Neural progenitor cell (in vitro differentiated cells): ENCODE measurements at regions not wholly inside any gene's neighbourhood (a gene's known extent, or its start where the extent isn't known, plus 50 kb on each side); places are given as distances from the start of the nearest gene placed in this dataset.

Experiments used
- EZH2phosphoT487 ChIP-seq: fragments of 200-600 bp; sonication (generic); IDR thresholded peaks from 2 replicates; pipeline ENCODE4 v1.6.1; 2017; ENCODE audit warnings: antibody characterized with exemption
- TF ChIP-seq, protein P1 (sequence below): fragments of 200-600 bp; sonication (generic); IDR thresholded peaks from 2 replicates; pipeline ENCODE4 v1.5.1; 2017; ENCODE audit warnings: antibody characterized with exemption, mild to moderate bottlenecking

DNA sequence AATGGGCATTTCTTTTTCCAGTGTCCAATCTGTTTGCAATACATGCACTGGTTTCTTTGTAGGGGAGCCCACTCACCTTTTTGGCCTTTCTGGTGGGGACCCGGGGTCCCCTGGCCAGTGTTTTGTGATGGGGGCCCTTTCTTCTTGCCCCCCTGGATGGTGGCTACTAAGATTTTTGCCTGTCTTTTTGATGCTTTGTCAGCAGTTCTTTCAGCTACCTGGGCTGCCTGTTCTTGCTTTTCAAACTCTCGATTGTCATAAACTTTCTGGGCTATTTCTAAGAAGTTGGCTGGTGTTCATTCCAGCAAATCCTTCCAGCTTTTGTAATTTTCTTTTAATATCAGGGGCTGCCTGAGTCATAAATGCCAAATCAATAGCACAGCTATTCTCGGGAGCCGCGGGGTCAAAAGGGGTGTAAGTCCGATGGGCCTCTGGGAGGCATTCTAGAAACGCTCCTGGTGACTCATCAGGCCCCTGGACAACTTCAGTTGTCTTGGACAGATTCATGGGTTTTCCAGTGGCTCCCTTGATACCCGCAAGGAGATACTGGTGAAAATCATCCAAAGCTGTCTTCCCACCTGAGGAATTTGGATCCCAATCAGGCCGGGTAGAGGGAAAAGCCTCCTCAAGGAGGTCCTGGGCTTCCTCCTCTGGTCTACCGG lies 79.0 kb downstream of the PRR15 start:
- TF ChIP-seq, protein P1, sequence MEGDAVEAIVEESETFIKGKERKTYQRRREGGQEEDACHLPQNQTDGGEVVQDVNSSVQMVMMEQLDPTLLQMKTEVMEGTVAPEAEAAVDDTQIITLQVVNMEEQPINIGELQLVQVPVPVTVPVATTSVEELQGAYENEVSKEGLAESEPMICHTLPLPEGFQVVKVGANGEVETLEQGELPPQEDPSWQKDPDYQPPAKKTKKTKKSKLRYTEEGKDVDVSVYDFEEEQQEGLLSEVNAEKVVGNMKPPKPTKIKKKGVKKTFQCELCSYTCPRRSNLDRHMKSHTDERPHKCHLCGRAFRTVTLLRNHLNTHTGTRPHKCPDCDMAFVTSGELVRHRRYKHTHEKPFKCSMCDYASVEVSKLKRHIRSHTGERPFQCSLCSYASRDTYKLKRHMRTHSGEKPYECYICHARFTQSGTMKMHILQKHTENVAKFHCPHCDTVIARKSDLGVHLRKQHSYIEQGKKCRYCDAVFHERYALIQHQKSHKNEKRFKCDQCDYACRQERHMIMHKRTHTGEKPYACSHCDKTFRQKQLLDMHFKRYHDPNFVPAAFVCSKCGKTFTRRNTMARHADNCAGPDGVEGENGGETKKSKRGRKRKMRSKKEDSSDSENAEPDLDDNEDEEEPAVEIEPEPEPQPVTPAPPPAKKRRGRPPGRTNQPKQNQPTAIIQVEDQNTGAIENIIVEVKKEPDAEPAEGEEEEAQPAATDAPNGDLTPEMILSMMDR, result no peak
- no peak for TF ChIP-seq EZH2phosphoT487
